Loucy (cell line): ENCODE measurements at regions not wholly inside any gene's neighbourhood (a gene's known extent, or its start where the extent isn't known, plus 50 kb on each side); places are given as distances from the start of the nearest gene placed in this dataset.

Experiments used
- EZH2phosphoT487 ChIP-seq: fragments of 200-600 bp; IDR thresholded peaks from 2 replicates; pipeline ENCODE4 v1.6.1; 2018; ENCODE audit warnings: antibody characterized with exemption, mild to moderate bottlenecking, moderate library complexity, borderline replicate concordance
- TF ChIP-seq, protein P1 (sequence below): fragments of 200-600 bp; sonication (generic); conservative IDR thresholded peaks from 2 replicates; pipeline ENCODE4 v1.5.1; 2014; ENCODE audit warnings: mild to moderate bottlenecking, antibody characterized with exemption, low read length

DNA sequence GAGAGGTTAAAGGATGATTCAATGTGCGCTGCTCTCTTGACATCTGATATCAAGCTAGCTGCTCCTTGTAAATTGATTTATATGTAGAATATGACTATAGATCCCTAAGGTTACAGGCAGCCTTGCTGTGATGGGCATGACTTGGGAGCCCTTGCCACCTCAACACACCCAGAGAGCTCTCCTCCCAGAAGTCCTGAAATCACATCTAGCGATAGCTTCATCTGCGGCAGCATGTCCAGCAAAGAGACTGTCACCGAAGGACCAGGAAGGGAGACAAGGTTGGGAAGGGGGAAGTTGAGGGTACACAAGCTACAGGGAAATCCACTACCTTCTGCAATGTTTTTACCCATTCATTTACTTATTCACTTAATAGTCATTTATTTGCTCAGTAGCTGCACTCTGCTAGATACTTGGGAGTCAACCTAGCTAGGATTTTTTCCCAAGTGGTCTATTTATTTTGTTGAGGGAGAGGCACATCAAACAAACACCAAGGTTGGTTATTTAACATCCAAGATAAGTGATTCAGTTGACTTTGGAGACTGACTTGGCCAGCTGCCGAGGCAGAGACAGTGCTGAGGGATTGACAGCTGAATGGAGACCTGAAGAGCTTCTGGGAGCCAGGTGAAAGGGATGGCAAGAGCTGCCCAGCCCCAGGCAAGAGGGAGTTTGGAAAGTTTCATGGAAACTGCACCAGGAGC is 205.8 kb upstream of the IL12A start:
- TF ChIP-seq, protein P1, sequence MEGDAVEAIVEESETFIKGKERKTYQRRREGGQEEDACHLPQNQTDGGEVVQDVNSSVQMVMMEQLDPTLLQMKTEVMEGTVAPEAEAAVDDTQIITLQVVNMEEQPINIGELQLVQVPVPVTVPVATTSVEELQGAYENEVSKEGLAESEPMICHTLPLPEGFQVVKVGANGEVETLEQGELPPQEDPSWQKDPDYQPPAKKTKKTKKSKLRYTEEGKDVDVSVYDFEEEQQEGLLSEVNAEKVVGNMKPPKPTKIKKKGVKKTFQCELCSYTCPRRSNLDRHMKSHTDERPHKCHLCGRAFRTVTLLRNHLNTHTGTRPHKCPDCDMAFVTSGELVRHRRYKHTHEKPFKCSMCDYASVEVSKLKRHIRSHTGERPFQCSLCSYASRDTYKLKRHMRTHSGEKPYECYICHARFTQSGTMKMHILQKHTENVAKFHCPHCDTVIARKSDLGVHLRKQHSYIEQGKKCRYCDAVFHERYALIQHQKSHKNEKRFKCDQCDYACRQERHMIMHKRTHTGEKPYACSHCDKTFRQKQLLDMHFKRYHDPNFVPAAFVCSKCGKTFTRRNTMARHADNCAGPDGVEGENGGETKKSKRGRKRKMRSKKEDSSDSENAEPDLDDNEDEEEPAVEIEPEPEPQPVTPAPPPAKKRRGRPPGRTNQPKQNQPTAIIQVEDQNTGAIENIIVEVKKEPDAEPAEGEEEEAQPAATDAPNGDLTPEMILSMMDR: no peak
- no peak for TF ChIP-seq EZH2phosphoT487
